WTC11 (cell line): ENCODE measurements at regions not wholly inside any gene's neighbourhood (a gene's known extent, or its start where the extent isn't known, plus 50 kb on each side); places are given as distances from the start of the nearest gene placed in this dataset.

ENCODE experiments used
- ATAC-seq: fragments of 200-7000 bp; cut with Tn5 transposase; 2 replicates; pipeline ENCODE4 v1.10.0; 2021; ENCODE audit warnings: mild to moderate bottlenecking, moderate library complexity
- CTCF ChIA-PET: fragments of 300-600 bp; sonication (Branson Sonifier 250); formaldehyde crosslinking; loops from one replicate; lab custom pipeline; 2021; ENCODE audit warnings: antibody characterized with exemption; lab: Charles Lee
- POLR2A ChIA-PET: fragments of 350-600 bp; sonication (Branson Sonifier 250); formaldehyde crosslinking; loops from one replicate; lab custom pipeline; 2021; ENCODE audit warnings: antibody characterized with exemption; lab: Charles Lee
- DNase-seq: peaks from one replicate; pipeline ENCODE4 v3.0.0; 2021; ENCODE audit warnings: low spot score
- H3K27ac Mint-ChIP-seq: 2 replicates; pipeline ENCODE4 v1.8.0; 2021; ENCODE audit warnings: mixed read lengths
- H3K27me3 Mint-ChIP-seq: 2 replicates; pipeline ENCODE4 v1.8.0; 2021; ENCODE audit warnings: low read depth, mild to moderate bottlenecking, moderate library complexity, mixed read lengths
- H3K36me3 Mint-ChIP-seq: 2 replicates; pipeline ENCODE4 v1.8.0; 2021; ENCODE audit warnings: mixed read lengths
- H3K4me1 Mint-ChIP-seq: 2 replicates; pipeline ENCODE4 v1.8.0; 2022; ENCODE audit warnings: mixed read lengths
- H3K4me3 Mint-ChIP-seq: 2 replicates; pipeline ENCODE4 v1.8.0; 2021; ENCODE audit warnings: mild to moderate bottlenecking, moderate library complexity, mixed read lengths
- H3K9me3 Mint-ChIP-seq: 2 replicates; pipeline ENCODE4 v1.8.0; 2021; ENCODE audit warnings: mixed read lengths
- ARID4B ChIP-seq: sonication (generic); formaldehyde crosslinking; IDR thresholded peaks from 2 replicates; pipeline ENCODE4 v1.8.0; 2023; ENCODE audit warnings: missing genetic modification reagents, mild to moderate bottlenecking, borderline replicate concordance
- ATF3 ChIP-seq: sonication (generic); formaldehyde crosslinking; conservative IDR thresholded peaks from 2 replicates; pipeline ENCODE4 v1.8.1; 2022; ENCODE audit warnings: mild to moderate bottlenecking, missing genetic modification reagents
- ELF4 ChIP-seq: sonication (generic); formaldehyde crosslinking; IDR thresholded peaks from 2 replicates; pipeline ENCODE4 v1.8.1; 2022; ENCODE audit warnings: low read depth, mild to moderate bottlenecking, moderate library complexity, missing genetic modification reagents
- FOXP1 ChIP-seq: sonication (generic); formaldehyde crosslinking; IDR thresholded peaks from 2 replicates; pipeline ENCODE4 v1.8.0; 2022; ENCODE audit warnings: missing genetic modification reagents, mild to moderate bottlenecking, moderate library complexity, borderline replicate concordance
- FOXP4 ChIP-seq: sonication (generic); formaldehyde crosslinking; IDR thresholded peaks from 2 replicates; pipeline ENCODE4 v1.8.0; 2022; ENCODE audit warnings: mild to moderate bottlenecking, missing genetic modification reagents
- JAZF1 ChIP-seq: fragments of 250-450 bp; sonication (Bioruptor Pico); IDR thresholded peaks from 2 replicates; pipeline ENCODE4 v1.9.0; 2021; ENCODE audit warnings: moderate library complexity, mild to moderate bottlenecking, inconsistent platforms
- MXD4 ChIP-seq: fragments of 250-450 bp; sonication (Bioruptor Pico); IDR thresholded peaks from 2 replicates; pipeline ENCODE4 v1.8.0; 2021; ENCODE audit warnings: mild to moderate bottlenecking, moderate library complexity, borderline replicate concordance
- NR3C1 ChIP-seq: sonication (generic); formaldehyde crosslinking; conservative IDR thresholded peaks from 2 replicates; pipeline ENCODE4 v1.8.1; 2023; ENCODE audit warnings: low read depth, mild to moderate bottlenecking, missing genetic modification reagents
- PREB ChIP-seq: sonication (generic); formaldehyde crosslinking; IDR thresholded peaks from 2 replicates; pipeline ENCODE4 v1.8.1; 2022; ENCODE audit warnings: mild to moderate bottlenecking, missing genetic modification reagents, moderate library complexity, borderline replicate concordance
- RELA ChIP-seq: sonication (generic); formaldehyde crosslinking; IDR thresholded peaks from 2 replicates; pipeline ENCODE4 v1.8.1; 2022; ENCODE audit warnings: missing genetic modification reagents, mild to moderate bottlenecking, borderline replicate concordance
- SMAD3 ChIP-seq: sonication (generic); formaldehyde crosslinking; IDR thresholded peaks from 2 replicates; pipeline ENCODE4 v1.8.0; 2022; ENCODE audit warnings: missing genetic modification reagents, mild to moderate bottlenecking, borderline replicate concordance
- USF1 ChIP-seq: sonication (generic); formaldehyde crosslinking; IDR thresholded peaks from 2 replicates; pipeline ENCODE4 v1.8.0; 2022; ENCODE audit warnings: mild to moderate bottlenecking, missing genetic modification reagents
- ZNF317 ChIP-seq: sonication (generic); formaldehyde crosslinking; IDR thresholded peaks from 2 replicates; pipeline ENCODE4 v1.8.1; 2023; ENCODE audit warnings: low read depth, mild to moderate bottlenecking, moderate library complexity, missing genetic modification reagents, borderline replicate concordance
- ZSCAN18 ChIP-seq: fragments of 250-450 bp; sonication (Bioruptor Pico); IDR thresholded peaks from 2 replicates; pipeline ENCODE4 v2.1.2; 2022; ENCODE audit warnings: mild to moderate bottlenecking, moderate library complexity

GRCh38 chr5:58057324-58057723, 402.6 kb downstream of the PLK2 start (continued):
- no peak for TF ChIP-seq ARID4B (CRISPR knock-in tag)

- DNase-seq (no peak), ATAC-seq (no peak)
- Mint-ChIP-seq H3K27ac (no peak overlapping the region), H3K36me3 (peaks cover 4% of the 10 kb centered on the region; the same call in 1 of the 2 replicates), H3K9me3 (peaks cover 25% of the 10 kb centered on the region), H3K4me3 (no peak overlapping the region), H3K4me1 (peaks cover 2% of the 10 kb centered on the region; the same call in 1 of the 2 replicates), H3K27me3 (no peaks in the 10 kb centered on the region)
- ChIA-PET POLR2A (no interaction called here), CTCF (no interaction called here)
- no peak for TF ChIP-seq ATF3
- no peak for TF ChIP-seq FOXP4
- TF ChIP-seq JAZF1 (CRISPR knock-in tag), result no peak
- no peak for TF ChIP-seq ZSCAN18 (CRISPR knock-in tag)
- no peak for TF ChIP-seq SMAD3
- TF ChIP-seq RELA (CRISPR knock-in tag), result no peak
- no peak for TF ChIP-seq FOXP1 (CRISPR knock-in tag)
- no peak for TF ChIP-seq MXD4 (CRISPR knock-in tag)
- no peak for TF ChIP-seq NR3C1 (CRISPR knock-in tag)
- no peak for TF ChIP-seq ZNF317 (CRISPR knock-in tag)
- TF ChIP-seq ELF4 (CRISPR knock-in tag), result no peak
- no peak for TF ChIP-seq PREB (CRISPR knock-in tag)
- TF ChIP-seq ARID4B (CRISPR knock-in tag), result no peak
- TF ChIP-seq USF1 (CRISPR knock-in tag), result no peak
Observed at GRCh38 chr5:58056546-58056945, 403.3 kb downstream of the PLK2 start.
